Activated CD4-positive, alpha-beta memory T cell treated with anti-CD3 and anti-CD28 coated beads for 36 hours (primary cell): ENCODE measurements at regions not wholly inside any gene's neighbourhood (a gene's known extent, or its start where the extent isn't known, plus 50 kb on each side); places are given as distances from the start of the nearest gene placed in this dataset.
"Not testable (repeated sequence)": the region's sequence is repeated elsewhere in the genome, so short reads cannot be mapped to it uniquely, and the experiment has no call there.

ENCODE experiments used
- CTCF ChIA-PET: fragments of 350-600 bp; sonication (Branson Sonifier 250); formaldehyde crosslinking; loops from one replicate; lab custom pipeline; 2021; ENCODE audit warnings: antibody characterized with exemption, inconsistent platforms; lab: Charles Lee
- POLR2A ChIA-PET: fragments of 350-600 bp; sonication (Branson Sonifier 250); formaldehyde crosslinking; loops from one replicate; lab custom pipeline; 2021; ENCODE audit warnings: antibody characterized with exemption; lab: Charles Lee
- DNase-seq: peaks from one replicate; pipeline ENCODE4 v3.0.0-alpha.2; 2020
- H3K27ac Mint-ChIP-seq: one replicate; pipeline ENCODE4 v1.8.0; 2021; ENCODE audit warnings: mixed read lengths
- H3K27me3 Mint-ChIP-seq: one replicate; pipeline ENCODE4 v1.8.0; 2021; ENCODE audit warnings: mixed read lengths
- H3K36me3 Mint-ChIP-seq: one replicate; pipeline ENCODE4 v1.8.0; 2021; ENCODE audit warnings: mixed read lengths
- H3K4me1 Mint-ChIP-seq: one replicate; pipeline ENCODE4 v1.8.0; 2021; ENCODE audit warnings: low read depth, mixed read lengths
- H3K4me3 Mint-ChIP-seq: one replicate; pipeline ENCODE4 v1.8.0; 2021; ENCODE audit warnings: mild to moderate bottlenecking, mixed read lengths
- H3K9me3 Mint-ChIP-seq: one replicate; pipeline ENCODE4 v1.8.0; 2021; ENCODE audit warnings: mixed read lengths
- intact Hi-C: fragments of 100-400 bp; cut with micrococcal nuclease; formaldehyde crosslinking; loops from one replicate; pipeline ENCODE4 v1.15.1; 2023

GRCh38 chr18:8901019-8901418 is 195.7 kb downstream of the MTCL1 start:
- peaks cover 18% of the 10 kb centered on the region for H3K27me3 Mint-ChIP-seq
- DNase-seq = no peak
- ChIA-PET POLR2A (no interaction called here), CTCF (no interaction called here)
- no peak overlapping the region for H3K27ac Mint-ChIP-seq
- H3K36me3 Mint-ChIP-seq = no peaks in the 10 kb centered on the region
- intact Hi-C loops = no loop called here
- H3K4me1 Mint-ChIP-seq = no peaks in the 10 kb centered on the region
- peaks cover 6% of the 10 kb centered on the region for H3K9me3 Mint-ChIP-seq
- H3K4me3 Mint-ChIP-seq = no peak overlapping the region

GRCh38 chr18:8904316-8904715 is 198.2 kb upstream of the NDUFV2 start:
- Mint-ChIP-seq H3K36me3 (no peaks in the 10 kb centered on the region), H3K4me3 (no peak overlapping the region), H3K9me3 (peaks cover 16% of the 10 kb centered on the region), H3K27me3 (peaks cover 14% of the 10 kb centered on the region), H3K4me1 (no peaks in the 10 kb centered on the region), H3K27ac (no peak overlapping the region)
- ChIA-PET CTCF (no interaction called here), POLR2A (no interaction called here)
- intact Hi-C loops = no loop called here
- no peak for DNase-seq

- ChIA-PET CTCF (no interaction called here), POLR2A (no interaction called here)
- Mint-ChIP-seq H3K27me3 (peaks cover 3% of the 10 kb centered on the region), H3K4me3 (no peak overlapping the region), H3K4me1 (no peaks in the 10 kb centered on the region), H3K27ac (no peak overlapping the region), H3K9me3 (peaks cover 16% of the 10 kb centered on the region), H3K36me3 (no peaks in the 10 kb centered on the region)
- intact Hi-C loops = no loop called here
- no peak for DNase-seq
Observed at GRCh38 chr18:8908792-8909510, 193.5 kb upstream of the NDUFV2 start.

GRCh38 chr18:8910186-8910822 is 192.2 kb upstream of the NDUFV2 start:
- POLR2A ChIA-PET = no interaction called here
- H3K4me1 Mint-ChIP-seq = no peaks in the 10 kb centered on the region
- no peak overlapping the region for H3K27ac Mint-ChIP-seq
- intact Hi-C loops = no loop called here
- no peak for DNase-seq
- H3K36me3 Mint-ChIP-seq = peaks cover 2% of the 10 kb centered on the region
- no peak overlapping the region for H3K4me3 Mint-ChIP-seq
- H3K27me3 Mint-ChIP-seq = peaks cover 4% of the 10 kb centered on the region
- CTCF ChIA-PET = no interaction called here
- peaks cover 14% of the 10 kb centered on the region for H3K9me3 Mint-ChIP-seq

- H3K4me3 Mint-ChIP-seq = no peak overlapping the region
- no peak for DNase-seq
- intact Hi-C loops = no loop called here
- H3K27ac Mint-ChIP-seq = no peak overlapping the region
- peaks cover 12% of the 10 kb centered on the region for H3K9me3 Mint-ChIP-seq
- peaks cover 3% of the 10 kb centered on the region for H3K27me3 Mint-ChIP-seq
- H3K4me1 Mint-ChIP-seq = no peaks in the 10 kb centered on the region
- H3K36me3 Mint-ChIP-seq = peaks cover 2% of the 10 kb centered on the region
- CTCF ChIA-PET = no interaction called here
- POLR2A ChIA-PET = no interaction called here
Observed at GRCh38 chr18:8910843-8911242, 191.7 kb upstream of the NDUFV2 start.

- H3K27ac Mint-ChIP-seq = no peak overlapping the region
- H3K9me3 Mint-ChIP-seq = peaks cover 8% of the 10 kb centered on the region
- intact Hi-C loops = no loop called here
- no peak overlapping the region for H3K4me3 Mint-ChIP-seq
- POLR2A ChIA-PET = no interaction called here
- H3K27me3 Mint-ChIP-seq = peaks cover 1% of the 10 kb centered on the region
- CTCF ChIA-PET = no interaction called here
- H3K36me3 Mint-ChIP-seq = peaks cover 2% of the 10 kb centered on the region
- no peak for DNase-seq
- no peaks in the 10 kb centered on the region for H3K4me1 Mint-ChIP-seq
Observed at GRCh38 chr18:8911408-8912340, 190.8 kb upstream of the NDUFV2 start.

DNA sequence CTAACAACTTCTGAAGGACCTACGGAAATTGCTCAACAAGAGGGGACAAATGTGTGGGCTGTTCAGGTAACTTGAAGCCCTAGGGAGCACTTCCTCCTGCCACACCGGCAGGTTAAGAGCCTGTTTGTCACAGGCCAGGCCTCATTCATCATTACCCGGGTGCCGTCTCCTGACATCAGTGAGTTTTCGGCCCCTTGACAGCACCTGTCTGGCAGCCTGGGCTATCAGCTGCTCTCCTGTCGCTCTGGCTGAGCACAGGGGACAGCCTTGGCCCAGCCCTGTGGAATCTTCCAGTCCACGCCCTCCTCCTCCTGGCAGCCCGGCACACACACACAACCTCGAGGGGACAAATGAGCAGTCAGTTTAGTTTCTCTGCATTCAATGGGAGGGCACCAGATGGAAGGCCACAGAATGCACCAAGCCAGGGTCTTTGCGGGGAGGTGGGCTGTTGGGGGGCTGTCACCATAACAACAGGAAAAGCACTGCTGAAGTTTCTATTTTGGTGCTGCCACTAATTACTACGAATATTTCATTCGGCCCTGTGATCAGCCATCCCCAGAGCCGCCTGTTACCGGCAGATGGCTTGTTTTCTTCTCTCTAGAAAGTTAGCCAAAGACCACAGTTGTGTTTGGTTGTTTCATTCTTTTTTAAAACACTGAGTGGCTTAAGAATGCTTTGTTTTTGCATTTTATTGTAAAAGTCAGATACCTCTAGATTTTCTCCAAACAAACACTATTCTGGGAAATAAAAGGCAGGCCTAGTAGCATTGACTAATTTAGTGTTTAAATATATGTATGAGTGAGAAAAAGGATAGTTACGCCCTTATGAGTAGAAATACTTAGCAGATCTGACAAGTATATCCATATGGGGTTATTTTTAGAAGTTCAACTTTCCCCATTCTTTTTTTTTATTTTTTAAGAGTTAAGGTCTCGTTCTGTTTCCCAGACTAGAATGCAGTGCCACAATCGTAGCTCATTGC is 189.9 kb upstream of the NDUFV2 start:
- Mint-ChIP-seq H3K27ac (no peak overlapping the region), H3K27me3 (peaks cover 1% of the 10 kb centered on the region), H3K4me1 (no peaks in the 10 kb centered on the region), H3K9me3 (peaks cover 8% of the 10 kb centered on the region), H3K36me3 (peaks cover 2% of the 10 kb centered on the region), H3K4me3 (no peak overlapping the region)
- POLR2A ChIA-PET = no interaction called here
- CTCF ChIA-PET = no interaction called here
- DNase-seq = no peak
- intact Hi-C loops = no loop called here

GRCh38 chr18:8913606-8914403 is 188.7 kb upstream of the NDUFV2 start:
- POLR2A ChIA-PET, H3K4me3 Mint-ChIP-seq, intact Hi-C loops, DNase-seq, H3K36me3 Mint-ChIP-seq, CTCF ChIA-PET, H3K27ac Mint-ChIP-seq, H3K27me3 Mint-ChIP-seq, H3K9me3 Mint-ChIP-seq, H3K4me1 Mint-ChIP-seq: not testable (repeated sequence)

- CTCF ChIA-PET, H3K27ac Mint-ChIP-seq, POLR2A ChIA-PET, H3K36me3 Mint-ChIP-seq, intact Hi-C loops, H3K9me3 Mint-ChIP-seq, H3K27me3 Mint-ChIP-seq, H3K4me1 Mint-ChIP-seq, DNase-seq, H3K4me3 Mint-ChIP-seq: not testable (repeated sequence)
Observed at GRCh38 chr18:8914404-8915264, 187.9 kb upstream of the NDUFV2 start.

DNA sequence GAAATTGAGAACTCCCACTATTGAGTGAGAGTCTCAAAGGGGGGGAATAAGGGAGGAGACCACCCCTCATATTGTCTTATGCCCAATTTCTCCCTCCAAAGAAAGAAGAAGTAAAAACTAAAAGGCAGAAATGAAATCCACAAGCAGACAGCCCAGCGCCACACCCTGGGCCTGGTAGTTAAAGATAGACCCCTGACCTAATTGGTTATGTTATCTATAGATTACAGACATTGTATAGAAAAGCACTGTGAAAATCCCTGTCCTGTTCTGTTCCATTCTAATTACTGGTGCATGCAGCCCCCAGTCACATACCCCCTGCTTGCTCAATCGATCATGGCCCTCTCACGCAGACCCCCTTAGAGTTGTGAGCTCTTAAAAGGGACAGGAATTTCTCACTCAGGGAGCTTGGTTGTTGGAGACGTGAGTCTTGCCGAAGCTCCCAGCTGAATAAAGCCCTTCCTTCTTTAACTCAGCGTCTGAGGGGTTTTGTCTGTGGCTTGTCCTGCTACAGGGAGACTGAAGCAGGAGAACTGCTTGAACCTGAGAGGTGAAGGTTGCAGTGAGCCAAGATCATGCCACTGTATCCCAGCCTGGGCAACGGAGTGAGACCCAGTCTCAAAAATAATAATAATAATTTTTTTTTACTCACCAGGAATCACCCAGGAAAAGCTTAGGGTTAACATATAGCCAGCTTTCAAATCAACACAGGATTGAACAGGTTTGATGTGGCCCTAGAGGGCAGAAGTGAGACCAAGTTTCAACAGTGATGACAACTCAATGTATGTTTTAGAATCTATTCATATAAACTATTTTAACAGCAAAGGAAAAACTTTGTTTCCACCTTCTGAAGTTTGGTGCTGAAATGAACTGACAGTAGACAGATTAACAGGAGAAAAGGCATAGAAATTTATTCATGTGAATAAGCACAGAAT is 181.4 kb upstream of the NDUFV2 start:
- POLR2A ChIA-PET, CTCF ChIA-PET, intact Hi-C loops, DNase-seq, H3K9me3 Mint-ChIP-seq, H3K4me3 Mint-ChIP-seq, H3K27me3 Mint-ChIP-seq, H3K4me1 Mint-ChIP-seq, H3K36me3 Mint-ChIP-seq, H3K27ac Mint-ChIP-seq: not testable (repeated sequence)
